CD4-positive, alpha-beta T cell (primary cell): ENCODE measurements at regions not wholly inside any gene's neighbourhood (a gene's known extent, or its start where the extent isn't known, plus 50 kb on each side); places are given as distances from the start of the nearest gene placed in this dataset.

Experiments
- ATAC-seq: fragments of 200-7000 bp; cut with Tn5 transposase; one replicate; pipeline ENCODE4 v1.10.0; 2022; ENCODE audit warnings: mild to moderate bottlenecking; ENCODE audit not compliant: poor library complexity
- CTCF ChIA-PET: fragments of 350-600 bp; sonication (Branson Sonifier 250); formaldehyde crosslinking; loops from one replicate; lab custom pipeline; 2021; ENCODE audit warnings: antibody characterized with exemption, inconsistent platforms; lab: Charles Lee
- POLR2A ChIA-PET: fragments of 350-600 bp; sonication (Branson Sonifier 250); formaldehyde crosslinking; loops from one replicate; lab custom pipeline; 2021; ENCODE audit warnings: antibody characterized with exemption, inconsistent platforms; lab: Charles Lee
- DNase-seq, 14 experiments: peaks; one replicate each; pipeline ENCODE4 v3.0.0-alpha.2; 2013 to 2020; ENCODE audit warnings: mixed read lengths in 2 of 14
- H3K27ac ChIP-seq, 2 donors: one replicate each; pipeline versions ENCODE4 v1.5.1 to v1.7.0; 2013; ENCODE audit warnings: low read length in 2 of 2, low read depth in 1 of 2, mild to moderate bottlenecking in 1 of 2
- H3K27me3 ChIP-seq, 2 experiments: 1 replicate in 1 of 2; 2 replicates in 1 of 2; pipeline versions ENCODE4 v1.6.1 to v1.7.0; 2013; ENCODE audit warnings: low read length in 2 of 2, control low read depth in 1 of 2, mild to moderate bottlenecking in 1 of 2, moderate library complexity in 1 of 2; ENCODE audit not compliant: insufficient read depth in 2 of 2, control insufficient read depth in 1 of 2
- H3K36me3 ChIP-seq: one replicate; pipeline ENCODE4 v1.6.1; 2013; ENCODE audit warnings: low read length, control low read depth; ENCODE audit not compliant: insufficient read depth
- H3K4me1 ChIP-seq: one replicate; pipeline ENCODE4 v1.6.1; 2013; ENCODE audit warnings: low read length, control low read depth; ENCODE audit not compliant: insufficient read depth
- H3K4me3 ChIP-seq: one replicate; pipeline ENCODE4 v1.5.1; 2013; ENCODE audit warnings: mild to moderate bottlenecking, low read length, moderate library complexity
- H3K9me3 ChIP-seq, 2 experiments: 1 replicate in 1 of 2; 2 replicates in 1 of 2; pipeline versions ENCODE4 v1.6.1 to v1.7.0; 2013; ENCODE audit warnings: low read length in 2 of 2, mild to moderate bottlenecking in 2 of 2, control low read depth in 1 of 2, moderate library complexity in 1 of 2; ENCODE audit not compliant: control insufficient read depth in 1 of 2, insufficient read depth in 1 of 2
- H3K27ac Mint-ChIP-seq: one replicate; pipeline ENCODE4 v1.8.0; 2020; ENCODE audit warnings: mixed read lengths
- H3K27me3 Mint-ChIP-seq: one replicate; pipeline ENCODE4 v1.8.0; 2021; ENCODE audit warnings: mixed read lengths
- H3K36me3 Mint-ChIP-seq: one replicate; pipeline ENCODE4 v1.8.0; 2021; ENCODE audit warnings: low read depth, mixed read lengths
- H3K4me1 Mint-ChIP-seq: one replicate; pipeline ENCODE4 v1.8.0; 2021; ENCODE audit warnings: low read depth, mixed read lengths
- H3K4me3 Mint-ChIP-seq: one replicate; pipeline ENCODE4 v1.8.0; 2020; ENCODE audit warnings: mild to moderate bottlenecking, mixed read lengths
- H3K9me3 Mint-ChIP-seq: one replicate; pipeline ENCODE4 v1.8.0; 2020; ENCODE audit warnings: mixed read lengths
- intact Hi-C, 2 experiments: fragments of 100-400 bp; cut with DNase I in 1 of 2; cut with micrococcal nuclease in 1 of 2; formaldehyde crosslinking; loops; one replicate each; pipeline versions ENCODE4 v1.15.1 to v1.9.0; 2023 to 2025; cut with DNase I, micrococcal nuclease
- TF ChIP-seq, protein P1 (sequence below): fragments of 200-600 bp; IDR thresholded peaks from one replicate; pipeline ENCODE4 v1.8.0; 2022; ENCODE audit warnings: antibody characterized with exemption, mild to moderate bottlenecking

DNA sequence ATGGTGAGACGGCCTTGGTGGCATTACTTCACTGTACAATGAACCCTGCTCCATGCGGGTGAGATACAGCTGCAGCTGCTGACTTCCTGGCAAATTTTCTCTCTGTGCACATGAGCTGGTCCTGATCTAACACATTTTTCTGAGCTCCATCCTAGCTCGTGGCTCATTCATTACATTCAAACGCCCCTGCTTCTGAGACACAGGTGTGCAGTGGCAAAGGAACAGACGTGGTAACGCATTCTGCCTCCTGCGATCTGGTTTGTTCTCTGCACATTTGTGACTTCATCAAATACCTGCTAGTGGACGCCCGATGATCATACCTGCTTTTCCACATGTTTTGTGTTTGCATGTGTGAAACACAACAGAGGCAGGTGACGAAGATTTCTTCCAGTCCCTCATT is 189.6 kb upstream of the PDE10A start:
- peaks cover 0 to 14% of the 10 kb centered on the region in 2 experiments for H3K9me3 ChIP-seq
- intact Hi-C loops = no loop called here
- POLR2A ChIA-PET = no interaction called here
- peaks cover 10% of the 10 kb centered on the region for H3K4me1 Mint-ChIP-seq
- TF ChIP-seq, protein P1, sequence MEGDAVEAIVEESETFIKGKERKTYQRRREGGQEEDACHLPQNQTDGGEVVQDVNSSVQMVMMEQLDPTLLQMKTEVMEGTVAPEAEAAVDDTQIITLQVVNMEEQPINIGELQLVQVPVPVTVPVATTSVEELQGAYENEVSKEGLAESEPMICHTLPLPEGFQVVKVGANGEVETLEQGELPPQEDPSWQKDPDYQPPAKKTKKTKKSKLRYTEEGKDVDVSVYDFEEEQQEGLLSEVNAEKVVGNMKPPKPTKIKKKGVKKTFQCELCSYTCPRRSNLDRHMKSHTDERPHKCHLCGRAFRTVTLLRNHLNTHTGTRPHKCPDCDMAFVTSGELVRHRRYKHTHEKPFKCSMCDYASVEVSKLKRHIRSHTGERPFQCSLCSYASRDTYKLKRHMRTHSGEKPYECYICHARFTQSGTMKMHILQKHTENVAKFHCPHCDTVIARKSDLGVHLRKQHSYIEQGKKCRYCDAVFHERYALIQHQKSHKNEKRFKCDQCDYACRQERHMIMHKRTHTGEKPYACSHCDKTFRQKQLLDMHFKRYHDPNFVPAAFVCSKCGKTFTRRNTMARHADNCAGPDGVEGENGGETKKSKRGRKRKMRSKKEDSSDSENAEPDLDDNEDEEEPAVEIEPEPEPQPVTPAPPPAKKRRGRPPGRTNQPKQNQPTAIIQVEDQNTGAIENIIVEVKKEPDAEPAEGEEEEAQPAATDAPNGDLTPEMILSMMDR = no peak
- no peaks in the 10 kb centered on the region for H3K9me3 Mint-ChIP-seq
- ATAC-seq (no peak), DNase-seq (no peak)
- no peak overlapping the region for H3K27ac Mint-ChIP-seq
- H3K27me3 Mint-ChIP-seq = peaks cover 74% of the 10 kb centered on the region
- H3K4me1 ChIP-seq = peaks cover 11% of the 10 kb centered on the region
- no peak overlapping the region for H3K4me3 Mint-ChIP-seq
- peaks cover 23 to 59% of the 10 kb centered on the region in 2 experiments for H3K27me3 ChIP-seq
- CTCF ChIA-PET = no interaction called here
- no peak overlapping the region for H3K27ac ChIP-seq
- H3K4me3 ChIP-seq = no peak overlapping the region
- no peaks in the 10 kb centered on the region for H3K36me3 ChIP-seq
- H3K36me3 Mint-ChIP-seq = no peaks in the 10 kb centered on the region

DNA sequence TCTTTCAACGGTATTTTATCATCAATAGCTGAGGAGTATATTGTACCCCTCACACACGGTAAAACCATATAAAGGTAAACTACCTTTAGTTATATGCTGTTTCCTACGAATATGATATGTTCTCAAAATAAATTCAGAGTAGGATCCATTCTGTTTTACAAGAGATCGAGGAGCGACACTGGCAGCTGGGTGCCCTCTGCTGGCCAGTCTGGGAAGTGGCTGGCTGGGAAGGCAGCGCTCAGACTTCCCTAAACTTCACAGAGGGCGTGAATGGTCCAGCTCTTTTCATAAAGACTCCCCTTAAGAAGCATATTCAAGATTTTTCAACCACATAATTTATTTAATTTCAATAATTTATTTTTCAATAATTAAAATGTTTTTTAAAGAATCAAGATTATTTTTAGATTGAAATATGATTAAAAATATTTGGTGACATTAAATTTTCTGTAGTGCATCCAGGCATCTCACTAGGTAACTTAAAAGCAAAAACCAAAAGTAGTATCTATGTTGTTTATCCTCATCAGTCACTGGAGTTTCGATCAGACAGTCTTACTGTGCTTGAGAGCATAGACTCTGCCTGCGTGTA is 187.5 kb upstream of the PDE10A start:
- Histone ChIP-seq H3K27ac (no peak overlapping the region), H3K4me1 (peaks cover 11% of the 10 kb centered on the region), H3K27me3 (peaks cover 38 to 69% of the 10 kb centered on the region in 2 experiments), H3K4me3 (no peak overlapping the region), H3K36me3 (no peaks in the 10 kb centered on the region), H3K9me3 (peaks cover 0 to 14% of the 10 kb centered on the region in 2 experiments)
- ChIA-PET POLR2A (no interaction called here), CTCF (interaction anchor here (1.4 to 1.5 kb wide), 2 partner anchors 9 to 12 kb away, joined by 6 to 7 read pairs; no protein-coding TSS in a partner anchor)
- H3K9me3 Mint-ChIP-seq = no peaks in the 10 kb centered on the region
- no peak overlapping the region for H3K27ac Mint-ChIP-seq
- H3K27me3 Mint-ChIP-seq = peaks cover 74% of the 10 kb centered on the region
- ATAC-seq (no peak), DNase-seq (peak in 13 of 14 experiments; percentile 26 to 66 (median 43))
- H3K4me3 Mint-ChIP-seq = no peak overlapping the region
- intact Hi-C loops = no loop called here
- H3K4me1 Mint-ChIP-seq = peaks cover 10% of the 10 kb centered on the region
- H3K36me3 Mint-ChIP-seq = no peaks in the 10 kb centered on the region
- TF ChIP-seq, protein P1 = peak; percentile 92

DNA sequence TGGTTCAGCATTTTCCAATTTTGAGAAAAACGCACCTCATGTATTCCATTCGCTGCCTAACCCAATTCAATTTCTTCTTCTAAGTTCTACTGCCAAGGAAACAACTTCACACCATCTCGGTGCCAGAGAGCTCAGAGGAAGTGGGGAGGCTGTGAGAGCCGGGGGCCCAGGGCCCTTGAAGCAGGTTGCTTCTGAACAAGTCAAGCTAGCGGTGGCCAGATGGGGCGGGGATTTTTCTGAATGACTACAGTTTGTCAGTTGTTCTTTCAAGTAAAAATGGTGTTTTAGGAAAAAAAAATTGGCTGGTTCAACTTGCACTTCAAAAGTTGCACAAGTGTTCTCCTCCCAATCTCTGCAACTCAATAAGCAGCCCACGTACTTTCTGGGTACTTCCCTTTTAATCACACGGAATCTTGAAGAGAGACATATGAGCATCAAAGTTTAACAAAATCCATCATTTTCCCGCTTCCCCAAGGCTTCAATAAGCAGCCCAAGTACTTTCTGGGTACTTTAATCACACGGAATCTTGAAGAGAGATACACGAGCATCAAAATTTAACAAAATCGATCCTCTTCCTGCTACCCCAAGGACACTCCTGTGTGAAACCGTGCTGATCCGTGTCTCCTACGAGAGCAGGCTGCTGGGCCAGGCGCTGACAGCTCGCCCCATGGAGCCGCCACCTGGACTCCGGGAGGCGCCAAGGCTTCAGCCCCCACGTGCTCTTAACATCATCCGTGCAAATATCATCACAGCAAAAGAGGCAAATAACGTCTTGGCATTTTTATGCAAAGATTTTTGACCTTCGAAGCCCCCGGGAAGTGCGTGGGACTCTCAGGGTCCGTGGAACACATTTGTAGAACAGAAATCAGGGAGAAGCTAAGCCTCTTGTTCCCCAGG is 186.7 kb upstream of the PDE10A start:
- no peaks in the 10 kb centered on the region for H3K36me3 Mint-ChIP-seq
- no peaks in the 10 kb centered on the region for H3K36me3 ChIP-seq
- peaks cover 41 to 67% of the 10 kb centered on the region in 2 experiments for H3K27me3 ChIP-seq
- intact Hi-C loops = no loop called here
- TF ChIP-seq, protein P1 = no peak
- H3K4me3 ChIP-seq = no peak overlapping the region
- CTCF ChIA-PET = interaction anchor here (1.4 to 1.5 kb wide), 2 partner anchors 8 to 11 kb away, joined by 6 to 7 read pairs; no protein-coding TSS in a partner anchor
- H3K4me1 Mint-ChIP-seq = peaks cover 10% of the 10 kb centered on the region
- no peaks in the 10 kb centered on the region for H3K9me3 Mint-ChIP-seq
- H3K4me3 Mint-ChIP-seq = no peak overlapping the region
- H3K9me3 ChIP-seq = peaks cover 0 to 11% of the 10 kb centered on the region in 2 experiments
- H3K4me1 ChIP-seq = peaks cover 11% of the 10 kb centered on the region
- DNase-seq (no peak), ATAC-seq (no peak)
- H3K27me3 Mint-ChIP-seq = peaks cover 76% of the 10 kb centered on the region
- H3K27ac Mint-ChIP-seq = no peak overlapping the region
- no peak overlapping the region for H3K27ac ChIP-seq
- POLR2A ChIA-PET = no interaction called here
